CD4-positive, alpha-beta T cell treated with Interleukin-17A for 4 hours (primary cell): ENCODE measurements at regions not wholly inside any gene's neighbourhood (a gene's known extent, or its start where the extent isn't known, plus 50 kb on each side); places are given as distances from the start of the nearest gene placed in this dataset.

Experiments
- DNase-seq: peaks from one replicate; pipeline ENCODE4 v3.0.0-alpha.2; 2020; ENCODE audit warnings: mixed read lengths

GRCh38 chr5:133794771-133795415, 173.5 kb downstream of the C5orf15 start:
- DNase-seq = no peak

GRCh38 chr5:133793756-133794465, 174.5 kb downstream of the C5orf15 start:
- DNase-seq = no peak

- no peak for DNase-seq
These were observed 175.8 kb downstream of the C5orf15 start for GRCh38 chr5:133792655-133793054.

- DNase-seq = no peak
These were observed 176.4 kb downstream of the C5orf15 start for GRCh38 chr5:133792024-133792423.

- no peak for DNase-seq
These were observed 177.5 kb downstream of the C5orf15 start for GRCh38 chr5:133790898-133791297.

- DNase-seq = no peak
These were observed 177.1 kb upstream of the FSTL4 start for GRCh38 chr5:133789428-133789827.

GRCh38 chr5:133788121-133788520, 175.8 kb upstream of the FSTL4 start:
- no peak for DNase-seq

GRCh38 chr5:133786420-133786819, 174.1 kb upstream of the FSTL4 start:
- DNase-seq = no peak

GRCh38 chr5:133785182-133785581, 172.8 kb upstream of the FSTL4 start:
- DNase-seq = no peak

GRCh38 chr5:133783481-133783880, 171.1 kb upstream of the FSTL4 start:
- DNase-seq = no peak

- DNase-seq = no peak
These were observed 170.4 kb upstream of the FSTL4 start for GRCh38 chr5:133782736-133783135.

- DNase-seq = no peak
These were observed 169.3 kb upstream of the FSTL4 start for GRCh38 chr5:133781436-133782225.

- no peak for DNase-seq
These were observed 168.4 kb upstream of the FSTL4 start for GRCh38 chr5:133780619-133781280.

GRCh38 chr5:133779828-133780475, 167.6 kb upstream of the FSTL4 start:
- DNase-seq = no peak

- DNase-seq = no peak
These were observed 166.3 kb upstream of the FSTL4 start for GRCh38 chr5:133778636-133779035.

GRCh38 chr5:133777951-133778350, 165.6 kb upstream of the FSTL4 start:
- no peak for DNase-seq

- no peak for DNase-seq
These were observed 163.4 kb upstream of the FSTL4 start for GRCh38 chr5:133775584-133776304.

GRCh38 chr5:133773247-133774202, 161.2 kb upstream of the FSTL4 start:
- DNase-seq = no peak

- no peak for DNase-seq
These were observed 157.5 kb upstream of the FSTL4 start for GRCh38 chr5:133769842-133770241.

GRCh38 chr5:133763744-133764143, 151.4 kb upstream of the FSTL4 start:
- DNase-seq = no peak

GRCh38 chr5:133761632-133762031, 149.3 kb upstream of the FSTL4 start:
- no peak for DNase-seq
